ENCODE measurements at regions not wholly inside any gene's neighbourhood (a gene's known extent, or its start where the extent isn't known, plus 50 kb on each side); places are given as distances from the start of the nearest gene placed in this dataset.

GRCh38 chrX:148203531-148203930 is 222.4 kb downstream of the FMR1NB start:
- Mint-ChIP-seq H3K4me3 (ENCODE audit: low read depth) (no peak overlapping the region), H3K36me3 (ENCODE audit: insufficient read depth) (no peaks in the 10 kb centered on the region), H3K4me1 (ENCODE audit: low read depth) (no peaks in the 10 kb centered on the region), H3K27ac (no peak overlapping the region), H3K27me3 (no peaks in the 10 kb centered on the region), H3K9me3 (ENCODE audit: low read depth) (peaks cover 19% of the 10 kb centered on the region)
- TF ChIP-seq, protein P1, sequence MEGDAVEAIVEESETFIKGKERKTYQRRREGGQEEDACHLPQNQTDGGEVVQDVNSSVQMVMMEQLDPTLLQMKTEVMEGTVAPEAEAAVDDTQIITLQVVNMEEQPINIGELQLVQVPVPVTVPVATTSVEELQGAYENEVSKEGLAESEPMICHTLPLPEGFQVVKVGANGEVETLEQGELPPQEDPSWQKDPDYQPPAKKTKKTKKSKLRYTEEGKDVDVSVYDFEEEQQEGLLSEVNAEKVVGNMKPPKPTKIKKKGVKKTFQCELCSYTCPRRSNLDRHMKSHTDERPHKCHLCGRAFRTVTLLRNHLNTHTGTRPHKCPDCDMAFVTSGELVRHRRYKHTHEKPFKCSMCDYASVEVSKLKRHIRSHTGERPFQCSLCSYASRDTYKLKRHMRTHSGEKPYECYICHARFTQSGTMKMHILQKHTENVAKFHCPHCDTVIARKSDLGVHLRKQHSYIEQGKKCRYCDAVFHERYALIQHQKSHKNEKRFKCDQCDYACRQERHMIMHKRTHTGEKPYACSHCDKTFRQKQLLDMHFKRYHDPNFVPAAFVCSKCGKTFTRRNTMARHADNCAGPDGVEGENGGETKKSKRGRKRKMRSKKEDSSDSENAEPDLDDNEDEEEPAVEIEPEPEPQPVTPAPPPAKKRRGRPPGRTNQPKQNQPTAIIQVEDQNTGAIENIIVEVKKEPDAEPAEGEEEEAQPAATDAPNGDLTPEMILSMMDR (IDR thresholded peaks at IDR 0.05; ENCODE audit: unreplicated experiment): no peak
- no peak for DNase-seq (ENCODE audit: low spot score, unreplicated experiment)

DNA sequence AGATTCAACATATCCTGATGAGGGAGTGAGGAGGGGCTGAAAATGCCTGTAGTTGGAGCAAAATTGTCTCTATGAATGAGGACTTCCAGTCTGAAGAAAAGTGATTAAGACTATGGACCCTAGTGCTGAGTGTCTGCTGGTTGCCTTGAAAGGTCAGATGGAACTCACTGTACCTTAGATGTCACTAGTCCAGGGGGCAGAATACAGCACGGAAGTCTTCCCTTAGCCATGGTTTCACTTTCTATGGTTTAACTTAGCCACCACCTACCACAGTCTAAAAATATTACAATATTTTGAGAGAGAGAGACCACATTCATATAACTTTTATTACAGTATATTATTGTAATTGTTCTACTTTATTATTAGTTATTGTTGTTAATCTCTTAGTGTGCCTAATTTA is 223.1 kb downstream of the FMR1NB start:
- TF ChIP-seq, protein P1 (IDR thresholded peaks at IDR 0.05; ENCODE audit: unreplicated experiment): no peak
- Mint-ChIP-seq H3K36me3 (ENCODE audit: insufficient read depth) (no peaks in the 10 kb centered on the region), H3K9me3 (ENCODE audit: low read depth) (peaks cover 20% of the 10 kb centered on the region), H3K4me1 (ENCODE audit: low read depth) (no peaks in the 10 kb centered on the region), H3K27me3 (no peaks in the 10 kb centered on the region), H3K4me3 (ENCODE audit: low read depth) (no peak overlapping the region), H3K27ac (no peak overlapping the region)
- no peak for DNase-seq (ENCODE audit: low spot score, unreplicated experiment)

DNA sequence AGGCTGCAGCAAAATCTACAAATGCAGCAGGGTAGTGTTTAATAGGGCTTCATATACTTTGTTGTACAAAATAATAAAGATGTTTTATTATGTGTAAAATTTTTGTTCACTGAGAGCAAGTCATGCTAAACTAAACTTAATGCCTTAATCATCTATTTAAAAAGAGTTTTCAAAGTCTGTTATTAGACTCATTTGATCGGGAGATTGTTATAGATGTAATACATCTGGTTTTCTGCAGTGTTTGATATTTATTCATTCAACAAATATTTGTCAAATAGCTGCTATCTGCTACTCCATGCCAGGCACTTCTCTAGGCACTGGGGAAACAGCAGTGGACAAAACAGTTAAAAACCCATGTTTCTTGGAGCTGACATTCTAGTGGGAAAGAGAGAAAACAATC is 233.6 kb downstream of the FMR1NB start:
- TF ChIP-seq, protein P1 (IDR thresholded peaks at IDR 0.05; ENCODE audit: unreplicated experiment): no peak
- DNase-seq (ENCODE audit: low spot score, unreplicated experiment): no peak
- Mint-ChIP-seq H3K27ac (no peak overlapping the region), H3K4me3 (ENCODE audit: low read depth) (no peak overlapping the region), H3K4me1 (ENCODE audit: low read depth) (no peaks in the 10 kb centered on the region), H3K36me3 (ENCODE audit: insufficient read depth) (no peaks in the 10 kb centered on the region), H3K9me3 (ENCODE audit: low read depth) (peaks cover 22% of the 10 kb centered on the region), H3K27me3 (no peaks in the 10 kb centered on the region)

- peaks cover 20% of the 10 kb centered on the region for H3K9me3 Mint-ChIP-seq (ENCODE audit: low read depth)
- no peaks in the 10 kb centered on the region for H3K27me3 Mint-ChIP-seq
- H3K27ac Mint-ChIP-seq: no peak overlapping the region
- no peaks in the 10 kb centered on the region for H3K4me1 Mint-ChIP-seq (ENCODE audit: low read depth)
- no peak overlapping the region for H3K4me3 Mint-ChIP-seq (ENCODE audit: low read depth)
- DNase-seq (ENCODE audit: low spot score, unreplicated experiment): no peak
- TF ChIP-seq, protein P1 (IDR thresholded peaks at IDR 0.05; ENCODE audit: unreplicated experiment): no peak
- no peaks in the 10 kb centered on the region for H3K36me3 Mint-ChIP-seq (ENCODE audit: insufficient read depth)
Measured at GRCh38 chrX:148215726-148216125, 234.6 kb downstream of the FMR1NB start.

GRCh38 chrX:148223361-148223760 is 242.2 kb downstream of the FMR1NB start:
- H3K4me1 Mint-ChIP-seq (ENCODE audit: low read depth): no peaks in the 10 kb centered on the region
- no peak overlapping the region for H3K4me3 Mint-ChIP-seq (ENCODE audit: low read depth)
- peaks cover 20% of the 10 kb centered on the region for H3K9me3 Mint-ChIP-seq (ENCODE audit: low read depth)
- H3K36me3 Mint-ChIP-seq (ENCODE audit: insufficient read depth): no peaks in the 10 kb centered on the region
- H3K27ac Mint-ChIP-seq: no peak overlapping the region
- no peaks in the 10 kb centered on the region for H3K27me3 Mint-ChIP-seq
- no peak for DNase-seq (ENCODE audit: low spot score, unreplicated experiment)
- TF ChIP-seq, protein P1 (IDR thresholded peaks at IDR 0.05; ENCODE audit: unreplicated experiment): no peak

Data from progenitor cell of endocrine pancreas (in vitro differentiated cells).